Fibroblast of lung (primary cell): ENCODE measurements at regions not wholly inside any gene's neighbourhood (a gene's known extent, or its start where the extent isn't known, plus 50 kb on each side); places are given as distances from the start of the nearest gene placed in this dataset.

Experiments used
- DNase-seq, 2 donors: peaks; one replicate each; pipeline versions ENCODE4 v3.0.0 to v3.0.0-alpha.2; 2010; ENCODE audit warnings: low read depth in 2 of 2
- H2AFZ ChIP-seq: 2 replicates; pipeline ENCODE4 v1.5.1; 2012; ENCODE audit warnings: low read length, control low read depth, inconsistent platforms
- H3K27ac ChIP-seq: 2 replicates; pipeline ENCODE4 v1.5.1; 2011; ENCODE audit warnings: low read length, control low read depth; ENCODE audit not compliant: insufficient read depth
- H3K27me3 ChIP-seq: 2 replicates; pipeline ENCODE4 v1.5.1; 2011; ENCODE audit warnings: mild to moderate bottlenecking, low read length; ENCODE audit not compliant: control insufficient read depth, insufficient read depth
- H3K36me3 ChIP-seq: 2 replicates; pipeline ENCODE4 v1.5.1; 2011; ENCODE audit warnings: low read length; ENCODE audit not compliant: control insufficient read depth, insufficient read depth
- H3K4me1 ChIP-seq: 2 replicates; pipeline ENCODE4 v1.5.1; 2011; ENCODE audit warnings: low read length; ENCODE audit not compliant: control insufficient read depth, insufficient read depth; ENCODE audit errors: extremely low read depth
- H3K4me2 ChIP-seq: 2 replicates; pipeline ENCODE4 v1.5.1; 2011; ENCODE audit warnings: low read length, control low read depth; ENCODE audit not compliant: insufficient read depth; ENCODE audit errors: extremely low read depth
- H3K4me3 ChIP-seq, 4 experiments: fragments of 200-600 bp in 1 of 4; sonication (generic) in 1 of 4; replicated peaks in 1 of 4; 2 replicates each; pipeline ENCODE4 v1.5.1; 2011 to 2016; ENCODE audit warnings: low read length in 4 of 4, low read depth in 3 of 4, mild to moderate bottlenecking in 3 of 4, control low read depth in 2 of 4, inconsistent platforms in 1 of 4, mixed read lengths in 1 of 4; ENCODE audit not compliant: insufficient read depth in 1 of 4; ENCODE audit errors: control extremely low read depth in 1 of 4
- H3K79me2 ChIP-seq: 2 replicates; pipeline ENCODE4 v1.5.1; 2012; ENCODE audit warnings: mild to moderate bottlenecking, low read length, inconsistent platforms; ENCODE audit not compliant: control insufficient read depth, insufficient read depth
- H3K9ac ChIP-seq: 2 replicates; pipeline ENCODE4 v1.5.1; 2011; ENCODE audit warnings: mild to moderate bottlenecking, low read length, control low read depth; ENCODE audit not compliant: insufficient read depth
- H3K9me3 ChIP-seq: 2 replicates; pipeline ENCODE4 v1.5.1; 2012; ENCODE audit warnings: low read depth, low read length; ENCODE audit not compliant: control insufficient read depth, insufficient read depth
- H4K20me1 ChIP-seq: 2 replicates; pipeline ENCODE4 v1.5.1; 2011; ENCODE audit warnings: low read length; ENCODE audit not compliant: control insufficient read depth, insufficient read depth; ENCODE audit errors: extremely low read depth
- CTCF ChIP-seq, 2 donors: IDR thresholded peaks in 1 of 2; conservative IDR thresholded peaks in 1 of 2; 1 replicate in 1 of 2; 2 replicates in 1 of 2; pipeline ENCODE4 v1.5.1; 2011 to 2012; ENCODE audit warnings: low read length in 2 of 2, control low read depth in 1 of 2, inconsistent platforms in 1 of 2, low read depth in 1 of 2, mild to moderate bottlenecking in 1 of 2
- EZH2 ChIP-seq: IDR thresholded peaks from 2 replicates; pipeline ENCODE4 v1.5.1; 2012; ENCODE audit warnings: low read length, control low read depth, mild to moderate bottlenecking; ENCODE audit errors: missing control alignments

GRCh38 chr13:33649212-33649878 is 168.6 kb upstream of the RFC3 start:
- no peak for TF ChIP-seq CTCF (conservative IDR thresholded peaks at IDR 0.05 in 1 of 2, IDR thresholded peaks at IDR 0.05 in 1 of 2; ENCODE audit: low read depth in 1 of 2, low read length in 2 of 2)
- no peak for TF ChIP-seq EZH2
- Histone ChIP-seq H4K20me1 (no peaks in the 10 kb centered on the region), H3K36me3 (no peaks in the 10 kb centered on the region), H2AFZ (no peak overlapping the region), H3K4me3 (no peak overlapping the region), H3K4me2 (no peak overlapping the region), H3K27me3 (no peaks in the 10 kb centered on the region), H3K4me1 (peaks cover 3% of the 10 kb centered on the region), H3K79me2 (no peaks in the 10 kb centered on the region), H3K9ac (no peak overlapping the region), H3K27ac (no peak overlapping the region), H3K9me3 (no peaks in the 10 kb centered on the region)
- DNase-seq = peak; percentile 20 to 23

GRCh38 chr13:33651766-33652165 is 166.2 kb upstream of the RFC3 start:
- H2AFZ ChIP-seq = no peak overlapping the region

GRCh38 chr13:33657274-33657673 is 160.7 kb upstream of the RFC3 start:
- no peak overlapping the region for H3K9ac ChIP-seq
- no peak overlapping the region for H2AFZ ChIP-seq
- no peaks in the 10 kb centered on the region for H4K20me1 ChIP-seq
- DNase-seq = no peak
- no peaks in the 10 kb centered on the region for H3K27me3 ChIP-seq
- no peaks in the 10 kb centered on the region for H3K4me1 ChIP-seq
- no peaks in the 10 kb centered on the region for H3K9me3 ChIP-seq
- H3K36me3 ChIP-seq = no peaks in the 10 kb centered on the region
- no peaks in the 10 kb centered on the region for H3K79me2 ChIP-seq
- H3K27ac ChIP-seq = no peak overlapping the region
- no peak overlapping the region for H3K4me3 ChIP-seq
- no peak overlapping the region for H3K4me2 ChIP-seq
- TF ChIP-seq CTCF (conservative IDR thresholded peaks at IDR 0.05 in 1 of 2, IDR thresholded peaks at IDR 0.05 in 1 of 2; ENCODE audit: low read depth in 1 of 2, low read length in 2 of 2) (no peak), EZH2 (no peak)

More at GRCh38 chr13:33651766-33652165, 166.2 kb upstream of the RFC3 start:
- Histone ChIP-seq H3K4me1 (no peaks in the 10 kb centered on the region), H3K4me2 (no peak overlapping the region), H3K4me3 (no peak overlapping the region), H3K27me3 (no peaks in the 10 kb centered on the region), H3K9me3 (no peaks in the 10 kb centered on the region), H3K27ac (no peak overlapping the region), H3K9ac (no peak overlapping the region), H3K36me3 (no peaks in the 10 kb centered on the region), H4K20me1 (no peaks in the 10 kb centered on the region), H3K79me2 (no peaks in the 10 kb centered on the region)
- no peak for DNase-seq
- TF ChIP-seq CTCF (conservative IDR thresholded peaks at IDR 0.05 in 1 of 2, IDR thresholded peaks at IDR 0.05 in 1 of 2; ENCODE audit: low read depth in 1 of 2, low read length in 2 of 2) (no peak), EZH2 (no peak)
